Transverse colon (tissue), 4 donors: ENCODE measurements at regions not wholly inside any gene's neighbourhood (a gene's known extent, or its start where the extent isn't known, plus 50 kb on each side); places are given as distances from the start of the nearest gene placed in this dataset.

Experiments used
- DNase-seq: peaks from one replicate; pipeline ENCODE4 v3.0.0-alpha.2; 2019
- H3K27ac ChIP-seq, 4 donors: fragments of 200-600 bp; sonication (generic); 2 replicates each; pipeline ENCODE4 v1.5.1; 2016 to 2018; ENCODE audit warnings: inconsistent platforms in 4 of 4
- H3K27me3 ChIP-seq: fragments of 200-600 bp; sonication (generic); 2 replicates; pipeline ENCODE4 v1.5.1; 2017; ENCODE audit warnings: inconsistent platforms
- H3K36me3 ChIP-seq, 4 donors: fragments of 200-600 bp; sonication (generic); 2 replicates each; pipeline ENCODE4 v1.5.1; 2017 to 2019; ENCODE audit warnings: inconsistent platforms in 4 of 4
- H3K4me1 ChIP-seq, 4 donors: fragments of 200-600 bp; sonication (generic); 2 replicates each; pipeline ENCODE4 v1.5.1; 2017 to 2020; ENCODE audit warnings: inconsistent platforms in 4 of 4
- H3K4me3 ChIP-seq, 4 donors: fragments of 200-600 bp; sonication (generic); 1 replicate in 1 of 4; 2 replicates in 3 of 4; pipeline versions ENCODE4 v1.5.1 to v1.6.1; 2017 to 2019; ENCODE audit warnings: inconsistent platforms in 4 of 4
- H3K9me3 ChIP-seq, 2 donors: fragments of 200-600 bp; sonication (generic); 2 replicates each; pipeline ENCODE4 v1.5.1; 2017 to 2019; ENCODE audit warnings: inconsistent platforms in 2 of 2
- EP300 ChIP-seq: sonication (generic); formaldehyde crosslinking; IDR thresholded peaks from one replicate; pipeline ENCODE4 v1.6.1; 2017; ENCODE audit warnings: antibody characterized with exemption, low read depth
- POLR2A ChIP-seq: fragments of 450-650 bp; IDR thresholded peaks from one replicate; pipeline ENCODE4 v1.6.1; 2016; ENCODE audit warnings: antibody characterized with exemption, mild to moderate bottlenecking, moderate library complexity
- POLR2AphosphoS5 ChIP-seq, 3 donors: sonication (generic); formaldehyde crosslinking; IDR thresholded peaks; one replicate each; pipeline ENCODE4 v1.6.1; 2016; ENCODE audit warnings: antibody characterized with exemption in 3 of 3
- WGBS, 2 donors: methylation state at CpG; one replicate each; pipeline ENCODE4 v1.1.5; 2018; ENCODE audit warnings: low coverage in 1 of 2; 5-methylcytosine and 5-hydroxymethylcytosine counted together
- in situ Hi-C, 4 donors: fragments of 200-750 bp; cut with MboI; loops; one replicate each; pipeline versions ENCODE4 v1.15.0 to v1.15.1; 2017; ENCODE audit warnings: low sequenced_read_pairs in 3 of 4, low pct_ligation_motif_present in 1 of 4, low pct_unique_long_range_greater_than_20kb in 1 of 4
- intact Hi-C: fragments of 100-400 bp; cut with DNase I; formaldehyde crosslinking; loops from one replicate; pipeline ENCODE4 v1.15.1; 2023; ENCODE audit warnings: low total_unique reads
- TF ChIP-seq, protein P1 (sequence below), 5 experiments: fragments of 200-600 bp in 3 of 5; fragments of 450-650 bp in 2 of 5; sonication (generic) in 3 of 5; IDR thresholded peaks; 1 replicate in 2 of 5; 2 replicates in 3 of 5; pipeline ENCODE4 v1.5.1; 2016 to 2017; ENCODE audit warnings: antibody characterized with exemption in 5 of 5, inconsistent platforms in 3 of 5, mild to moderate bottlenecking in 2 of 5, moderate library complexity in 1 of 5

DNA sequence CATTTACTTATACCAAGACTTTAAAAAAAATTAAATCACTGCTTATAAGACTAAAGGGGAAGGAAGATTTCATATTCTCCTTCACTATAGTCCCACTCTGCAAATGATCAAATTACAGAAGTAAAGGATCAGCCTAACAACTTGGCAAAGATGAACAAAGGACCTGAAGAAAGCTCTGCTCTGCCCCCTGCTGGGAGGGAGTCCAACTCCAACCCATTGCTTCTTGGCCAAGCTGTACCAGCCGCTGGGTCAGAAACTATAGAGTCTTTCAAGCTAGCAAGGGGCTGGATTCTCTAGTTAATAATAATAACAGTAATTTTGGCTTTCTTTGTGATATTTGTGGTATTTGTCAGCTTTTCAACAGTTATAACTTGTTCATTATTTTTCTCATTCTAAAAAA, 927.0 kb upstream of the CRIM1 start:
- 57 to 67% methylated on average over 1 of the region's 1 CpG for WGBS, 2 donors
- peak; percentile 10 for DNase-seq
- H3K27me3 ChIP-seq = no peaks in the 10 kb centered on the region
- no peaks in the 10 kb centered on the region for H3K36me3 ChIP-seq
- no peak overlapping the region for H3K4me3 ChIP-seq
- intact Hi-C loops (no loop called here), in situ Hi-C loops (no loop called here)
- no peak overlapping the region for H3K27ac ChIP-seq
- no peaks in the 10 kb centered on the region for H3K9me3 ChIP-seq
- TF ChIP-seq, protein P1, sequence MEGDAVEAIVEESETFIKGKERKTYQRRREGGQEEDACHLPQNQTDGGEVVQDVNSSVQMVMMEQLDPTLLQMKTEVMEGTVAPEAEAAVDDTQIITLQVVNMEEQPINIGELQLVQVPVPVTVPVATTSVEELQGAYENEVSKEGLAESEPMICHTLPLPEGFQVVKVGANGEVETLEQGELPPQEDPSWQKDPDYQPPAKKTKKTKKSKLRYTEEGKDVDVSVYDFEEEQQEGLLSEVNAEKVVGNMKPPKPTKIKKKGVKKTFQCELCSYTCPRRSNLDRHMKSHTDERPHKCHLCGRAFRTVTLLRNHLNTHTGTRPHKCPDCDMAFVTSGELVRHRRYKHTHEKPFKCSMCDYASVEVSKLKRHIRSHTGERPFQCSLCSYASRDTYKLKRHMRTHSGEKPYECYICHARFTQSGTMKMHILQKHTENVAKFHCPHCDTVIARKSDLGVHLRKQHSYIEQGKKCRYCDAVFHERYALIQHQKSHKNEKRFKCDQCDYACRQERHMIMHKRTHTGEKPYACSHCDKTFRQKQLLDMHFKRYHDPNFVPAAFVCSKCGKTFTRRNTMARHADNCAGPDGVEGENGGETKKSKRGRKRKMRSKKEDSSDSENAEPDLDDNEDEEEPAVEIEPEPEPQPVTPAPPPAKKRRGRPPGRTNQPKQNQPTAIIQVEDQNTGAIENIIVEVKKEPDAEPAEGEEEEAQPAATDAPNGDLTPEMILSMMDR (IDR thresholded peaks at IDR 0.05) = peak in 3 of 5 experiments; percentile 15 to 28 (median 24)
- no peak for TF ChIP-seq EP300
- no peak for TF ChIP-seq POLR2A
- TF ChIP-seq POLR2AphosphoS5 (IDR thresholded peaks at IDR 0.05) = no peak
- H3K4me1 ChIP-seq = no peaks in the 10 kb centered on the region

- in situ Hi-C loops (loop anchor here in 2 of 4 donors (25.0 kb wide), 1 partner anchor 1334 kb away; no protein-coding TSS in a partner anchor), intact Hi-C loops (no loop called here)
- H3K4me3 ChIP-seq = no peak overlapping the region
- no peaks in the 10 kb centered on the region for H3K27me3 ChIP-seq
- H3K36me3 ChIP-seq = no peaks in the 10 kb centered on the region
- 88 to 100% methylated on average over 1 of the region's 1 CpG for WGBS, 2 donors
- H3K9me3 ChIP-seq = no peaks in the 10 kb centered on the region
- H3K4me1 ChIP-seq = no peaks in the 10 kb centered on the region
- no peak for DNase-seq
- no peak overlapping the region for H3K27ac ChIP-seq
- no peak for TF ChIP-seq POLR2AphosphoS5 (IDR thresholded peaks at IDR 0.05)
- TF ChIP-seq EP300 = no peak
- no peak for TF ChIP-seq POLR2A
- TF ChIP-seq, protein P1 (IDR thresholded peaks at IDR 0.05) = no peak
These were observed 934.1 kb upstream of the CRIM1 start for GRCh38 chr2:35421485-35421884.

- in situ Hi-C loops (loop anchor here in 2 of 4 donors (25.0 kb wide), 1 partner anchor 1330 kb away; no protein-coding TSS in a partner anchor), intact Hi-C loops (no loop called here)
- TF ChIP-seq, protein P1 (IDR thresholded peaks at IDR 0.05) = no peak
- no peak for TF ChIP-seq POLR2AphosphoS5 (IDR thresholded peaks at IDR 0.05)
- no peak for TF ChIP-seq EP300
- no peak for TF ChIP-seq POLR2A
- H3K27me3 ChIP-seq = no peaks in the 10 kb centered on the region
- H3K4me1 ChIP-seq = no peaks in the 10 kb centered on the region
- DNase-seq = no peak
- WGBS, 2 donors = 18 to 43% methylated on average over 1 of the region's 1 CpG
- no peak overlapping the region for H3K4me3 ChIP-seq
- no peaks in the 10 kb centered on the region for H3K36me3 ChIP-seq
- no peak overlapping the region for H3K27ac ChIP-seq
- no peaks in the 10 kb centered on the region for H3K9me3 ChIP-seq
These were observed 938.3 kb upstream of the CRIM1 start for GRCh38 chr2:35417293-35417692.

GRCh38 chr2:35416391-35417140, 939.0 kb upstream of the CRIM1 start:
- in situ Hi-C loops (loop anchor here in 2 of 4 donors (25.0 kb wide), 1 partner anchor 1329 kb away; no protein-coding TSS in a partner anchor), intact Hi-C loops (no loop called here)
- H3K4me1 ChIP-seq = no peaks in the 10 kb centered on the region
- no peaks in the 10 kb centered on the region for H3K36me3 ChIP-seq
- 51 to 73% methylated on average over 2 of the region's 2 CpGs for WGBS, 2 donors
- TF ChIP-seq, protein P1 (IDR thresholded peaks at IDR 0.05) = no peak
- TF ChIP-seq POLR2AphosphoS5 (IDR thresholded peaks at IDR 0.05) (no peak), POLR2A (no peak), EP300 (no peak)
- H3K9me3 ChIP-seq = no peaks in the 10 kb centered on the region
- no peak overlapping the region for H3K4me3 ChIP-seq
- H3K27me3 ChIP-seq = no peaks in the 10 kb centered on the region
- no peak for DNase-seq
- no peak overlapping the region for H3K27ac ChIP-seq
